Spleen (tissue), 11 donors: ENCODE measurements at regions not wholly inside any gene's neighbourhood (a gene's known extent, or its start where the extent isn't known, plus 50 kb on each side); places are given as distances from the start of the nearest gene placed in this dataset.

ENCODE experiments used
- DNase-seq: peaks from one replicate; pipeline ENCODE4 v3.0.0-alpha.2; 2020
- H3K27ac ChIP-seq, 8 donors: fragments of 200-600 bp; sonication (generic) in 7 of 8; 1 replicate in 4 of 8; 2 replicates in 4 of 8; pipeline versions ENCODE4 v1.5.0 to v1.8.0; 2016 to 2021; ENCODE audit warnings: inconsistent platforms in 4 of 8, mild to moderate bottlenecking in 4 of 8, moderate library complexity in 1 of 8
- H3K27me3 ChIP-seq, 7 donors: fragments of 200-600 bp; sonication (generic) in 6 of 7; replicated peaks in 1 of 7; 1 replicate in 4 of 7; 2 replicates in 3 of 7; pipeline versions ENCODE4 v1.5.0 to v1.8.0; 2016 to 2021; ENCODE audit warnings: inconsistent platforms in 3 of 7, mild to moderate bottlenecking in 1 of 7
- H3K36me3 ChIP-seq, 6 donors: fragments of 200-600 bp; sonication (generic) in 5 of 6; 1 replicate in 4 of 6; 2 replicates in 2 of 6; pipeline versions ENCODE4 v1.5.0 to v1.8.0; 2016 to 2021; ENCODE audit warnings: inconsistent platforms in 2 of 6
- H3K4me1 ChIP-seq, 6 donors: fragments of 200-600 bp; sonication (generic) in 5 of 6; 1 replicate in 3 of 6; 2 replicates in 3 of 6; pipeline versions ENCODE4 v1.5.0 to v1.8.0; 2016 to 2021; ENCODE audit warnings: inconsistent platforms in 3 of 6
- H3K4me3 ChIP-seq, 8 donors: fragments of 200-600 bp; sonication (generic) in 7 of 8; 1 replicate in 4 of 8; 2 replicates in 4 of 8; pipeline versions ENCODE4 v1.5.0 to v1.8.0; 2016 to 2021; ENCODE audit warnings: inconsistent platforms in 4 of 8, mild to moderate bottlenecking in 4 of 8, moderate library complexity in 2 of 8
- H3K9me3 ChIP-seq, 8 donors: fragments of 200-600 bp; sonication (generic) in 7 of 8; 1 replicate in 4 of 8; 2 replicates in 4 of 8; pipeline versions ENCODE4 v1.5.0 to v1.8.0; 2016 to 2021; ENCODE audit warnings: inconsistent platforms in 4 of 8
- POLR2A ChIP-seq, 3 donors: fragments of 450-650 bp; IDR thresholded peaks; one replicate each; pipeline ENCODE4 v1.5.1; 2017; ENCODE audit warnings: antibody characterized with exemption in 3 of 3, mild to moderate bottlenecking in 1 of 3
- POLR2AphosphoS5 ChIP-seq, 3 donors: sonication (generic); formaldehyde crosslinking; IDR thresholded peaks; one replicate each; pipeline ENCODE4 v1.5.1; 2017; ENCODE audit warnings: antibody characterized with exemption in 3 of 3
- WGBS, 5 donors: extraction: QIAGEN DNeasy Blood & Tissue Kit in 3 of 5; methylation state at CpG; one replicate each; pipeline versions ENCODE4 v1.1.5 to v1.1.7; 2013 to 2018; 5-methylcytosine and 5-hydroxymethylcytosine counted together
- intact Hi-C: fragments of 100-400 bp; cut with DNase I; formaldehyde crosslinking; loops from one replicate; pipeline ENCODE4 v1.15.0; 2023; ENCODE audit warnings: low total_unique reads
- TF ChIP-seq, protein P1 (sequence below), 11 experiments: fragments of 200-600 bp in 7 of 11; fragments of 450-650 bp in 4 of 11; sonication (generic) in 4 of 11; IDR thresholded peaks in 8 of 11; conservative IDR thresholded peaks in 3 of 11; 1 replicate in 7 of 11; 2 replicates in 4 of 11; pipeline versions ENCODE4 v1.4.0 to v1.8.0; 2016 to 2021; ENCODE audit warnings: antibody characterized with exemption in 11 of 11, inconsistent platforms in 4 of 11, mild to moderate bottlenecking in 1 of 11
- donor health status: healthy with polysubstance abuse.
- donor health status: DM: no; HTN: no; CAD: no; lungs with moderate emphysema.
- donor health status: DM: no; HTN: no; CAD: no.
- donor health status: Bipolar disorder and iron deficiency.
- donor health status: healthy.
- donor health status: DM: no; HTN: no; CAD: no.
- donor health status: DM: yes; HTN: yes; CAD: no.

DNA sequence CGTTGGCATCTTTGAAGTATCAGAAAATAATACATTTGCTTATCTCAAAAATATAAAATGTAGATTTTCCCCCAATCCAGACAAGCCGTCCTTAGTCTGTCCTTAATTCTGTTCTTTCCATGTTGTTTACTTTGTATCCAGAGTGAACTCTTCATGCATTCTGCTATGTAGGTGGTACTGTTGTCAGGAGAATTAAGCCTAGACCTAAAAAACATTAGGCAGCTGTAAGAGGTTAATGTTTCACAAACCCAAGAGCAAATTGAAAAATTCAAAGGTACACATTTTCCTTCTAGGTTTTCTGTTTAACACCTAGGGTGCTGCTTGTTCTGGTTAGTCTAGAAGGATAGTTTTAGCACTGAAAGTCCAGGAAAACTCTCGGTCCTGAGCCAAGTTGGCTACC lies 426.4 kb downstream of the QKI start:
- WGBS, 5 donors = 79 to 85% (median 80%) methylated on average over 3 of the region's 3 CpGs
- H3K4me3 ChIP-seq = no peak overlapping the region
- intact Hi-C loops = no loop called here
- H3K36me3 ChIP-seq = no peaks in the 10 kb centered on the region
- DNase-seq = no peak
- TF ChIP-seq, protein P1, sequence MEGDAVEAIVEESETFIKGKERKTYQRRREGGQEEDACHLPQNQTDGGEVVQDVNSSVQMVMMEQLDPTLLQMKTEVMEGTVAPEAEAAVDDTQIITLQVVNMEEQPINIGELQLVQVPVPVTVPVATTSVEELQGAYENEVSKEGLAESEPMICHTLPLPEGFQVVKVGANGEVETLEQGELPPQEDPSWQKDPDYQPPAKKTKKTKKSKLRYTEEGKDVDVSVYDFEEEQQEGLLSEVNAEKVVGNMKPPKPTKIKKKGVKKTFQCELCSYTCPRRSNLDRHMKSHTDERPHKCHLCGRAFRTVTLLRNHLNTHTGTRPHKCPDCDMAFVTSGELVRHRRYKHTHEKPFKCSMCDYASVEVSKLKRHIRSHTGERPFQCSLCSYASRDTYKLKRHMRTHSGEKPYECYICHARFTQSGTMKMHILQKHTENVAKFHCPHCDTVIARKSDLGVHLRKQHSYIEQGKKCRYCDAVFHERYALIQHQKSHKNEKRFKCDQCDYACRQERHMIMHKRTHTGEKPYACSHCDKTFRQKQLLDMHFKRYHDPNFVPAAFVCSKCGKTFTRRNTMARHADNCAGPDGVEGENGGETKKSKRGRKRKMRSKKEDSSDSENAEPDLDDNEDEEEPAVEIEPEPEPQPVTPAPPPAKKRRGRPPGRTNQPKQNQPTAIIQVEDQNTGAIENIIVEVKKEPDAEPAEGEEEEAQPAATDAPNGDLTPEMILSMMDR (IDR thresholded peaks at IDR 0.05 in 8 of 11, conservative IDR thresholded peaks at IDR 0.05 in 3 of 11) = no peak
- TF ChIP-seq POLR2A (IDR thresholded peaks at IDR 0.05) (no peak), POLR2AphosphoS5 (IDR thresholded peaks at IDR 0.05) (no peak)
- peaks cover 0 to 9% (median 0%) of the 10 kb centered on the region in 7 donors for H3K27me3 ChIP-seq
- H3K27ac ChIP-seq = no peak overlapping the region
- peaks cover 0 to 13% (median 5%) of the 10 kb centered on the region in 8 donors for H3K9me3 ChIP-seq
- H3K4me1 ChIP-seq = no peaks in the 10 kb centered on the region

DNA sequence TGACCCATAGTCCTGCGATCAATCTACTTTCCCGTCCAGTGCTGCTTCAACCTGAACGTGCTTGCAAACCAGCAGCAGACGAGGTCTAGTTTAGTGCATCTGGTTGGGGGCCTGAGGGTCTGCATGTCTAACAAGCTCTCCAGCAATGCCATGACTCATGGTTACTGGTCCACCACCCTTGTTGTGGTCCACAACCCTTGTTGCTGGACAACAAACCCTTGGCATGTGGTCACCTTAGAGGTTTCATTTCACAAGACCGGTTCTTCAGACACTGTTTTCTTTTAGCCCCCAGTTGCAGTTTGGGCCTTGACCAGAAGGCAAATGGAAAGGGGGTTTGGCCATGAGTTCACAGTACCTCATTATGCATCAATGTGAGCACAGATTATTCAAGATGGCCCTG lies 424.8 kb downstream of the QKI start:
- peaks cover 0 to 9% (median 0%) of the 10 kb centered on the region in 7 donors for H3K27me3 ChIP-seq
- DNase-seq = no peak
- H3K4me3 ChIP-seq = no peak overlapping the region
- intact Hi-C loops = no loop called here
- no peak overlapping the region for H3K27ac ChIP-seq
- H3K36me3 ChIP-seq = no peaks in the 10 kb centered on the region
- TF ChIP-seq POLR2AphosphoS5 (IDR thresholded peaks at IDR 0.05) (no peak), POLR2A (IDR thresholded peaks at IDR 0.05) (no peak)
- TF ChIP-seq, protein P1 (IDR thresholded peaks at IDR 0.05 in 8 of 11, conservative IDR thresholded peaks at IDR 0.05 in 3 of 11) = no peak
- WGBS, 5 donors = 87 to 95% (median 93%) methylated on average over 5 of the region's 5 CpGs
- peaks cover 0 to 13% (median 5%) of the 10 kb centered on the region in 8 donors for H3K9me3 ChIP-seq
- H3K4me1 ChIP-seq = no peaks in the 10 kb centered on the region

GRCh38 chr6:163837691-163838431 lies 423.3 kb downstream of the QKI start:
- no peaks in the 10 kb centered on the region for H3K4me1 ChIP-seq
- 28 to 40% (median 30%) methylated on average over 17 of the region's 17 CpGs for WGBS, 5 donors
- intact Hi-C loops = no loop called here
- H3K27me3 ChIP-seq = peaks cover 0 to 9% (median 0%) of the 10 kb centered on the region in 7 donors
- H3K4me3 ChIP-seq = no peak overlapping the region
- H3K9me3 ChIP-seq = peaks cover 0 to 13% (median 5%) of the 10 kb centered on the region in 8 donors
- TF ChIP-seq, protein P1 (IDR thresholded peaks at IDR 0.05 in 8 of 11, conservative IDR thresholded peaks at IDR 0.05 in 3 of 11) = no peak
- H3K27ac ChIP-seq = no peak overlapping the region
- DNase-seq = no peak
- H3K36me3 ChIP-seq = no peaks in the 10 kb centered on the region

GRCh38 chr6:163836876-163837690 lies 422.6 kb downstream of the QKI start:
- no peak overlapping the region for H3K27ac ChIP-seq
- H3K36me3 ChIP-seq = no peaks in the 10 kb centered on the region
- DNase-seq = no peak
- intact Hi-C loops = no loop called here
- H3K9me3 ChIP-seq = peaks cover 0 to 11% (median 4%) of the 10 kb centered on the region in 8 donors
- TF ChIP-seq, protein P1 (IDR thresholded peaks at IDR 0.05 in 8 of 11, conservative IDR thresholded peaks at IDR 0.05 in 3 of 11) = no peak
- TF ChIP-seq POLR2A (IDR thresholded peaks at IDR 0.05) (no peak), POLR2AphosphoS5 (IDR thresholded peaks at IDR 0.05) (no peak)
- WGBS, 5 donors = 80 to 84% (median 83%) methylated on average over 8 of the region's 8 CpGs
- peaks cover 0 to 9% (median 0%) of the 10 kb centered on the region in 7 donors for H3K27me3 ChIP-seq
- no peaks in the 10 kb centered on the region for H3K4me1 ChIP-seq
- H3K4me3 ChIP-seq = no peak overlapping the region
